Naive thymus-derived CD4-positive, alpha-beta T cell (primary cell): ENCODE measurements at regions not wholly inside any gene's neighbourhood (a gene's known extent, or its start where the extent isn't known, plus 50 kb on each side); places are given as distances from the start of the nearest gene placed in this dataset.

Experiments used
- ATAC-seq: fragments of 150-1000 bp; cut with Tn5 transposase; 2 replicates; pipeline ENCODE4 v1.10.0; 2021; ENCODE audit warnings: mild to moderate bottlenecking, moderate library complexity
- CTCF ChIA-PET: fragments of 350-600 bp; sonication (Branson Sonifier 250); formaldehyde crosslinking; loops from one replicate; lab custom pipeline; 2021; ENCODE audit warnings: antibody characterized with exemption; lab: Charles Lee
- POLR2A ChIA-PET: fragments of 350-600 bp; sonication (Branson Sonifier 250); formaldehyde crosslinking; loops from one replicate; lab custom pipeline; 2021; ENCODE audit warnings: antibody characterized with exemption, inconsistent platforms; lab: Charles Lee
- DNase-seq, 9 donors: peaks; one replicate each; pipeline versions ENCODE4 v3.0.0 to v3.0.0-alpha.2; 2020 to 2022; ENCODE audit warnings: mixed read lengths in 1 of 9
- H3K27ac ChIP-seq: one replicate; pipeline ENCODE4 v1.7.0; 2013; ENCODE audit warnings: mild to moderate bottlenecking, low read depth, low read length, moderate library complexity
- H3K27me3 ChIP-seq, 2 donors: one replicate each; pipeline ENCODE4 v1.7.0; 2013; ENCODE audit warnings: low read length in 2 of 2, mild to moderate bottlenecking in 2 of 2, moderate library complexity in 2 of 2; ENCODE audit not compliant: control insufficient read depth in 2 of 2, insufficient read depth in 2 of 2
- H3K36me3 ChIP-seq, 3 experiments: 1 replicate in 2 of 3; 2 replicates in 1 of 3; pipeline ENCODE4 v1.7.0; 2013; ENCODE audit warnings: low read length in 3 of 3, mild to moderate bottlenecking in 3 of 3, moderate library complexity in 1 of 3; ENCODE audit not compliant: insufficient read depth in 3 of 3, control insufficient read depth in 2 of 3
- H3K4me1 ChIP-seq, 2 donors: one replicate each; pipeline ENCODE4 v1.7.0; 2013; ENCODE audit warnings: low read length in 2 of 2, mild to moderate bottlenecking in 2 of 2, moderate library complexity in 1 of 2; ENCODE audit not compliant: control insufficient read depth in 2 of 2, insufficient read depth in 2 of 2
- H3K4me3 ChIP-seq: 2 replicates; pipeline ENCODE4 v1.7.0; 2013; ENCODE audit warnings: mild to moderate bottlenecking, low read length
- H3K9me3 ChIP-seq, 3 experiments: 1 replicate in 2 of 3; 2 replicates in 1 of 3; pipeline ENCODE4 v1.7.0; 2013; ENCODE audit warnings: low read length in 3 of 3; ENCODE audit not compliant: control insufficient read depth in 2 of 3
- H3K27ac Mint-ChIP-seq, 9 donors: one replicate each; pipeline ENCODE4 v1.8.0; 2020 to 2022; ENCODE audit warnings: mixed read lengths in 9 of 9, mild to moderate bottlenecking in 8 of 9, moderate library complexity in 5 of 9, inconsistent platforms in 2 of 9
- H3K27me3 Mint-ChIP-seq, 5 donors: one replicate each; pipeline ENCODE4 v1.8.0; 2021 to 2022; ENCODE audit warnings: mixed read lengths in 5 of 5, mild to moderate bottlenecking in 1 of 5
- H3K36me3 Mint-ChIP-seq, 5 donors: one replicate each; pipeline ENCODE4 v1.8.0; 2020 to 2022; ENCODE audit warnings: mixed read lengths in 5 of 5, mild to moderate bottlenecking in 3 of 5, inconsistent platforms in 1 of 5
- H3K4me1 Mint-ChIP-seq, 7 donors: one replicate each; pipeline ENCODE4 v1.8.0; 2020 to 2022; ENCODE audit warnings: mixed read lengths in 7 of 7, mild to moderate bottlenecking in 3 of 7, inconsistent platforms in 1 of 7
- H3K4me3 Mint-ChIP-seq, 10 donors: one replicate each; pipeline ENCODE4 v1.8.0; 2020 to 2022; ENCODE audit warnings: mild to moderate bottlenecking in 10 of 10, mixed read lengths in 10 of 10, moderate library complexity in 6 of 10, inconsistent platforms in 2 of 10
- H3K9me3 Mint-ChIP-seq, 11 donors: one replicate each; pipeline ENCODE4 v1.8.0; 2020 to 2022; ENCODE audit warnings: mixed read lengths in 11 of 11, mild to moderate bottlenecking in 4 of 11, inconsistent platforms in 1 of 11, moderate library complexity in 1 of 11
- intact Hi-C, 2 donors: fragments of 100-400 bp; cut with micrococcal nuclease; formaldehyde crosslinking; loops; one replicate each; pipeline ENCODE4 v1.15.1; 2023

DNA sequence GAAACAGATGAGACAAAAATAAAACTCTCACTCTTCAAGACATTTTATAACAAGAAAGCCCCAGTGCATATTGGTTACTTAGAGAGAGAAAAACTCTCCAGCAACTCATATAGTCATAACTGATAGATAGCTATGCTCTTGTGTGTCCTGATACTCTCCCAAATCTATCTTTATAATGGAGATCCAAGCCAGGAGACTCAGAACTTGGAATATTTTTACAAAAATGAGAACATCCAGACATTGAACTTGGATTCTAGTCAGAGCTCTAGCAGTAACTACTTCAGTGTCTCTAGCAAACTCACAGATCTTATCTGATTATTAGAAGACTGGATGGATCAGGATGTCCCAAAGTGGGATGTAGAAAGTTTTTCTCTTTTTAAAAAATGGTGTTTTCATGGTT, 412.7 kb upstream of the BRINP1 start:
- intact Hi-C loops: no loop called here
- Histone ChIP-seq H3K4me1 (no peaks in the 10 kb centered on the region), H3K27me3 (no peaks in the 10 kb centered on the region), H3K4me3 (no peak overlapping the region), H3K36me3 (no peaks in the 10 kb centered on the region), H3K9me3 (no peaks in the 10 kb centered on the region), H3K27ac (no peak overlapping the region)
- H3K9me3 Mint-ChIP-seq: peaks cover 0 to 6% (median 2%) of the 10 kb centered on the region in 11 donors
- no peaks in the 10 kb centered on the region for H3K36me3 Mint-ChIP-seq
- H3K27ac Mint-ChIP-seq: no peak overlapping the region
- ChIA-PET CTCF (no interaction called here), POLR2A (no interaction called here)
- H3K4me3 Mint-ChIP-seq: no peak overlapping the region
- H3K4me1 Mint-ChIP-seq: no peaks in the 10 kb centered on the region
- peaks cover 0 to 5% (median 0%) of the 10 kb centered on the region in 5 donors for H3K27me3 Mint-ChIP-seq
- no peak for ATAC-seq
- no peak for DNase-seq

DNA sequence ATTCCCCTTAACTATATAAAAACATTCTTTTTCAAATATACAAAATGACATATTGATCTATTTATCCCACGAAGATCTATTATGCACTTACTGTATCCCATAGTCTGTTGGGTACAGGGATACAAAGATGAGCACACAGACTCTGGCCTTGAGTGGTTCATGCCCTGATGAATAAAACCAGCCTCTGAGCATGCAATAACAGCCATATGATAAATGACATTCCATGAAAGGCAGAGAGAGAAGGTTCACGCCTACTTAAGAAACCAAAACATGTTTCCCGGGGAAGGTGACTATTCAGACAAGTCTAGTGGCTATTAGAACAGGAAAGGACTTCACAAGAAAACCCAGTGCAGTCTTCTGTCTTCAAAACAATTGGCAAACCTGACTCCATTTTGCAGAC, 406.2 kb upstream of the BRINP1 start:
- Mint-ChIP-seq H3K27me3 (peaks cover 0 to 5% (median 0%) of the 10 kb centered on the region in 5 donors), H3K4me1 (no peaks in the 10 kb centered on the region), H3K9me3 (peaks cover 0 to 18% (median 0%) of the 10 kb centered on the region in 11 donors), H3K36me3 (no peaks in the 10 kb centered on the region), H3K27ac (no peak overlapping the region), H3K4me3 (no peak overlapping the region)
- Histone ChIP-seq H3K27ac (no peak overlapping the region), H3K4me1 (no peaks in the 10 kb centered on the region), H3K27me3 (no peaks in the 10 kb centered on the region), H3K9me3 (no peaks in the 10 kb centered on the region), H3K4me3 (no peak overlapping the region), H3K36me3 (no peaks in the 10 kb centered on the region)
- DNase-seq (no peak), ATAC-seq (no peak)
- POLR2A ChIA-PET: no interaction called here
- intact Hi-C loops: no loop called here
- CTCF ChIA-PET: no interaction called here

DNA sequence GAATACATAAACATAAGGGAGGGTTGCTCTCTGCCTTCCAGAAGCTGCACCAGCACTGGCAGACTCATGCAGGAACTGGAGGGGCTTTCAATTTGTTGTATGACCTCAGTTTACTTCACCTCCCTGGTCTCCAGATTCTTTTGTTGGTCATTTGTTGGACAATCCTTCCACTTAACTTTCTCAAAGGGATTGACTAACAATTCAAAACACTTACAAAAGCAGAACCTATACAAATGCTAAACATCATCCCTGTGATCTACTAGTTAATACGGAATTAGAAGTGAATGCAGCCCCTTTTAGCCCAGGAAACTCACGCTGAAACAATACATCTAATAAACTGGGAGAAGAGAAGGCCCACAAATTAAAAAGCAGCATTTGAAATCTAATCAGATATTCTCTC, 404.6 kb upstream of the BRINP1 start:
- no peak overlapping the region for H3K4me3 ChIP-seq
- Mint-ChIP-seq H3K27me3 (peaks cover 0 to 5% (median 0%) of the 10 kb centered on the region in 5 donors), H3K27ac (no peak overlapping the region), H3K4me1 (no peaks in the 10 kb centered on the region), H3K36me3 (no peaks in the 10 kb centered on the region), H3K9me3 (peaks cover 0 to 12% (median 0%) of the 10 kb centered on the region in 11 donors), H3K4me3 (no peak overlapping the region)
- ChIA-PET POLR2A (no interaction called here), CTCF (no interaction called here)
- H3K27ac ChIP-seq: no peak overlapping the region
- no peaks in the 10 kb centered on the region for H3K9me3 ChIP-seq
- ATAC-seq (no peak), DNase-seq (no peak)
- no peaks in the 10 kb centered on the region for H3K36me3 ChIP-seq
- intact Hi-C loops: no loop called here
- no peaks in the 10 kb centered on the region for H3K4me1 ChIP-seq
- H3K27me3 ChIP-seq: no peaks in the 10 kb centered on the region

DNA sequence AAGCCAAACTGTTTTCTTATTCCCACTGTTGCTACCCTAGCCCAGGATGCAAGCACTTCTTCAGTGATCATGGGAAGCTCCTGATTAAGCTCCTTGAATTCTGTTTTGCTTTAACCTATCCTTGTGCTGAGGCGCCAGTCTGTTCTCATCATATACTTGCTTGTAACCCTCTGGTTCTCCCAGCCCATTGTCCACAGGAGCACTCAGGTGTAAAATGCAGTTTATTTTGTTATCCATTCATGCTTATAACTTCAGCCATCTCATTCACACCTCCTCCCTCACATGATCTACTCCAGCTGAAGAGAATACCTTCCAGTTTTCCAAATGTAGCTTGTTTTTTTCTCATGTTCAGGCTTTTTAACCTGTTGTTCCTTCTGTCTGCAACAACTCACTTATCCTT, 402.1 kb upstream of the BRINP1 start:
- Mint-ChIP-seq H3K27me3 (peaks cover 0 to 9% (median 5%) of the 10 kb centered on the region in 5 donors), H3K36me3 (no peaks in the 10 kb centered on the region), H3K27ac (no peak overlapping the region), H3K9me3 (peaks cover 0 to 18% (median 0%) of the 10 kb centered on the region in 11 donors), H3K4me1 (no peaks in the 10 kb centered on the region), H3K4me3 (no peak overlapping the region)
- H3K4me3 ChIP-seq: no peak overlapping the region
- no peaks in the 10 kb centered on the region for H3K36me3 ChIP-seq
- no peak for DNase-seq
- H3K27me3 ChIP-seq: no peaks in the 10 kb centered on the region
- POLR2A ChIA-PET: no interaction called here
- intact Hi-C loops: no loop called here
- H3K27ac ChIP-seq: no peak overlapping the region
- no peaks in the 10 kb centered on the region for H3K9me3 ChIP-seq
- CTCF ChIA-PET: no interaction called here
- H3K4me1 ChIP-seq: no peaks in the 10 kb centered on the region
- ATAC-seq: no peak

DNA sequence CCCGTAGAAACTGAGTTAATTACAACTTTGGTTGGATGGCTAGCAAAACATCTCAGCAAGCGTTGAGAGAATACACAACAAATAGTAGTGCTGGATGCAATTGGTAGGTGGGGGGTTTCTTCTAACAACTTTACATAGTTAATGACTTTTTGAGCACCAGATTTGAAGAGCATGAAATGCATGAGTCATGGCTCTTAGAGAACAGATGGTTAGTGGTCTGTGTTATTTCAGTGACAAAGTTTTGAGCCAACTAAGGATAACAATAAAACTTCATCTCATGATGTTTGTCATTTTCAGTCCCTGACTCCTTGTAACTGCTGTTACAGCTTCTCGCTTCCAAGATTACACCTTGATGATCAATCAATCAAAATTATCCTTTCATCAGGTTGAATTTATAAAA, 399.0 kb upstream of the BRINP1 start:
- H3K4me1 Mint-ChIP-seq: no peaks in the 10 kb centered on the region
- ATAC-seq: no peak

DNA sequence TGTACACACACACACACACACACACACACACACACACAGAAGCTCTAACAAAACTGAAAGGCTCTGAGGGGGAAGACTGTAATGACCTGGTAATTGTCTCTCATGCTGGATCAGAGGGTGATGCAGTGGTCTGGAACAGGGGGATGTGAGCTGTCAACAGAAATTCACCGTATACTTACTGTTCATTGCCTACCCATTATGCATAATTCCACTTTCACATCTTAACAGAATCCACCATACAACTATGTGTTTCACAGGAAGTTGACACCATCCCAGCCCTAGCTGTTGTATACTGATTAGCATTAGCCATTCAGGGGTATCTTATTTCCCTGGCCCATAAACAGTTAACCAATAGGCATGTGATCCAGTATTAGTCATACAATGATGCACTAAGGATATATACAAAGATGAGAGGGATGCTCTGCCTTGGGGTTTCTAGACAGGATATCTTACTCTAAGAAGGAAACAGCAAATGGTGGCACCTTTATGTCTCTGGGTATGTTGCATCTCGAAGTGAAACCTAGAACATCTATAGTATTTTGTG, 396.5 kb upstream of the BRINP1 start:
- no peak overlapping the region for H3K27ac ChIP-seq
- H3K27me3 ChIP-seq: no peaks in the 10 kb centered on the region
- DNase-seq: no peak
- POLR2A ChIA-PET: no interaction called here
- CTCF ChIA-PET: no interaction called here
- intact Hi-C loops: no loop called here
- H3K4me3 Mint-ChIP-seq: no peak overlapping the region
- no peaks in the 10 kb centered on the region for H3K9me3 ChIP-seq
- H3K36me3 Mint-ChIP-seq: no peaks in the 10 kb centered on the region
- no peak overlapping the region for H3K27ac Mint-ChIP-seq
- H3K4me1 ChIP-seq: no peaks in the 10 kb centered on the region
- peaks cover 0 to 13% (median 1%) of the 10 kb centered on the region in 11 donors for H3K9me3 Mint-ChIP-seq
- peaks cover 0 to 1% (median 0%) of the 10 kb centered on the region in 7 donors for H3K4me1 Mint-ChIP-seq
- H3K27me3 Mint-ChIP-seq: peaks cover 0 to 16% (median 8%) of the 10 kb centered on the region in 5 donors
- no peak for ATAC-seq
- H3K4me3 ChIP-seq: no peak overlapping the region
- no peaks in the 10 kb centered on the region for H3K36me3 ChIP-seq

More for the DNA sequence above, 399.0 kb upstream of the BRINP1 start:
- intact Hi-C loops: no loop called here
- no peak for DNase-seq
- H3K4me3 Mint-ChIP-seq: no peak overlapping the region
- CTCF ChIA-PET: no interaction called here
- no peak overlapping the region for H3K27ac ChIP-seq
- H3K9me3 Mint-ChIP-seq: peaks cover 0 to 18% (median 0%) of the 10 kb centered on the region in 11 donors
- H3K27me3 ChIP-seq: no peaks in the 10 kb centered on the region
- no peaks in the 10 kb centered on the region for H3K9me3 ChIP-seq
- H3K27me3 Mint-ChIP-seq: peaks cover 0 to 9% (median 5%) of the 10 kb centered on the region in 5 donors
- no peak overlapping the region for H3K4me3 ChIP-seq
- no peak overlapping the region for H3K27ac Mint-ChIP-seq
- H3K36me3 ChIP-seq: no peaks in the 10 kb centered on the region
- no peaks in the 10 kb centered on the region for H3K4me1 ChIP-seq
- POLR2A ChIA-PET: no interaction called here
- no peaks in the 10 kb centered on the region for H3K36me3 Mint-ChIP-seq

DNA sequence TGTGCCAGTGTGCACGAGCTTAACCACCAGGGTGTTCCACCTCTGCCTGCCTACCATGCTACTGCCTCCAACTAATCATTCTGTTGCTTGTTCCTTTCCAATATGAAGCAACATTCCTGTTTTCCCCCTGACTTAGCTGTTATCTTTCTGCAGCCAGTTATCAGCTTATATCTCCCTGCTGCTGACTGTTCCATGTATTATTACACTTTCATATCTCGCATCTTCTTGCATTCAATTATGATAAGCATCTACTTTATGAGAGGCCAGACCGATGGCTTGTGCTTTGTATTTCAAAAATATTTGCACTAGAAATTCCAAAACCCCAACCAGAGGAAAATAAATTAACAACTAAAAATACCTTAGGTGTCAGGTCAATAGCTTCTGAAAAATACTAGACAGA, 394.0 kb upstream of the BRINP1 start:
- Mint-ChIP-seq H3K27ac (no peak overlapping the region), H3K9me3 (peaks cover 0 to 15% (median 5%) of the 10 kb centered on the region in 11 donors), H3K27me3 (peaks cover 0 to 18% (median 8%) of the 10 kb centered on the region in 5 donors), H3K36me3 (no peaks in the 10 kb centered on the region), H3K4me1 (peaks cover 0 to 1% (median 0%) of the 10 kb centered on the region in 7 donors), H3K4me3 (no peak overlapping the region)
- no peaks in the 10 kb centered on the region for H3K36me3 ChIP-seq
- no peaks in the 10 kb centered on the region for H3K4me1 ChIP-seq
- ATAC-seq: no peak
- H3K27ac ChIP-seq: no peak overlapping the region
- H3K27me3 ChIP-seq: no peaks in the 10 kb centered on the region
- DNase-seq: no peak
- CTCF ChIA-PET: no interaction called here
- intact Hi-C loops: no loop called here
- POLR2A ChIA-PET: no interaction called here
- H3K9me3 ChIP-seq: no peaks in the 10 kb centered on the region
- H3K4me3 ChIP-seq: no peak overlapping the region
